B cell (primary cell): ENCODE measurements at regions not wholly inside any gene's neighbourhood (a gene's known extent, or its start where the extent isn't known, plus 50 kb on each side); places are given as distances from the start of the nearest gene placed in this dataset.

Experiments used
- CTCF ChIP-seq: fragments of 200-600 bp; IDR thresholded peaks from one replicate; pipeline ENCODE4 v1.8.0; 2022; ENCODE audit warnings: antibody characterized with exemption, mild to moderate bottlenecking
- EZH2 ChIP-seq: IDR thresholded peaks from 2 replicates; pipeline ENCODE4 v1.6.1; 2012; ENCODE audit warnings: borderline replicate concordance, low read depth, mild to moderate bottlenecking, moderate library complexity, low read length; ENCODE audit not compliant: insufficient read depth, poor library complexity, severe bottlenecking

- TF ChIP-seq CTCF (no peak), EZH2 (no peak)
Measured at GRCh38 chr18:22639026-22639463, 221.3 kb upstream of the CTAGE1 start.
